ENCODE measurements at regions not wholly inside any gene's neighbourhood (a gene's known extent, or its start where the extent isn't known, plus 50 kb on each side); places are given as distances from the start of the nearest gene placed in this dataset.

DNA sequence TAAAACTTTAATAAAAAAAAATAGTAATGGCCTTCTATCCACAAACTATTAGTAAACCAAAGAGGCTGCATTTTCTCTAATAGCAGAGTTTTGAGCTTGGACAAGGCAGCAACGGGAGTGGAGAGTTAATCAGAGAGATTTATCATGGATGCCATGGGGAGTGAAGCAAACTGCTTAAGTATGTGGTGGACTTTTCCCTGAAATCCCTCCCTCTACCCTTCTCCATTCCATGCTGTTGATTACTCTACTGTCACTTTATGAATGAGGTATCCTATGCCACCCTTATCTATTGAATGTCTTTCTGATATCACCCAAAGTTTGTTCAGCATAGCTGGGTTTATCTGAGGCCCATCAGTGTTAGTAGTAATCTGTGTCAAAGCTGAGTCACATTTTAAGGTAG, 335.6 kb upstream of the TRAM1L1 start:
- Mint-ChIP-seq H3K36me3 (ENCODE audit: low read depth) (no peaks in the 10 kb centered on the region), H3K9me3 (no peaks in the 10 kb centered on the region), H3K4me3 (no peak overlapping the region), H3K27me3 (ENCODE audit: insufficient read depth) (peaks cover 10% of the 10 kb centered on the region), H3K27ac (no peak overlapping the region), H3K4me1 (peaks cover 11% of the 10 kb centered on the region)
- no peaks in the 10 kb centered on the region for H3K36me3 ChIP-seq (ENCODE audit: control insufficient read depth, insufficient read depth, low read length)
- H3K4me3 ChIP-seq (ENCODE audit: low read length), result peak overlapping the region; percentile 25
- TF ChIP-seq, protein P1, sequence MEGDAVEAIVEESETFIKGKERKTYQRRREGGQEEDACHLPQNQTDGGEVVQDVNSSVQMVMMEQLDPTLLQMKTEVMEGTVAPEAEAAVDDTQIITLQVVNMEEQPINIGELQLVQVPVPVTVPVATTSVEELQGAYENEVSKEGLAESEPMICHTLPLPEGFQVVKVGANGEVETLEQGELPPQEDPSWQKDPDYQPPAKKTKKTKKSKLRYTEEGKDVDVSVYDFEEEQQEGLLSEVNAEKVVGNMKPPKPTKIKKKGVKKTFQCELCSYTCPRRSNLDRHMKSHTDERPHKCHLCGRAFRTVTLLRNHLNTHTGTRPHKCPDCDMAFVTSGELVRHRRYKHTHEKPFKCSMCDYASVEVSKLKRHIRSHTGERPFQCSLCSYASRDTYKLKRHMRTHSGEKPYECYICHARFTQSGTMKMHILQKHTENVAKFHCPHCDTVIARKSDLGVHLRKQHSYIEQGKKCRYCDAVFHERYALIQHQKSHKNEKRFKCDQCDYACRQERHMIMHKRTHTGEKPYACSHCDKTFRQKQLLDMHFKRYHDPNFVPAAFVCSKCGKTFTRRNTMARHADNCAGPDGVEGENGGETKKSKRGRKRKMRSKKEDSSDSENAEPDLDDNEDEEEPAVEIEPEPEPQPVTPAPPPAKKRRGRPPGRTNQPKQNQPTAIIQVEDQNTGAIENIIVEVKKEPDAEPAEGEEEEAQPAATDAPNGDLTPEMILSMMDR (conservative IDR thresholded peaks at IDR 0.05), result no peak
- H3K9ac ChIP-seq (ENCODE audit: extremely low read depth, low read length, poor library complexity, severe bottlenecking), result no peak overlapping the region
- no peak overlapping the region for H3K27ac ChIP-seq (ENCODE audit: low read depth, low read length)
- DNase-seq, result no peak
- H3K9me3 ChIP-seq (ENCODE audit: control insufficient read depth, low read length), result peaks cover 4% of the 10 kb centered on the region
- H3K27me3 ChIP-seq (ENCODE audit: control insufficient read depth, insufficient read depth, low read length, poor library complexity, severe bottlenecking), result no peaks in the 10 kb centered on the region
- no peaks in the 10 kb centered on the region for H3K4me1 ChIP-seq (ENCODE audit: control insufficient read depth, insufficient read depth, low read length)
- 20% methylated on average over 1 of the region's 1 CpG; no CpG with 5 or more reads in 1 of the 2 experiments for WGBS, 2 experiments (ENCODE audit: insufficient coverage in 1 of 2, insufficient read length in 1 of 2)

DNA sequence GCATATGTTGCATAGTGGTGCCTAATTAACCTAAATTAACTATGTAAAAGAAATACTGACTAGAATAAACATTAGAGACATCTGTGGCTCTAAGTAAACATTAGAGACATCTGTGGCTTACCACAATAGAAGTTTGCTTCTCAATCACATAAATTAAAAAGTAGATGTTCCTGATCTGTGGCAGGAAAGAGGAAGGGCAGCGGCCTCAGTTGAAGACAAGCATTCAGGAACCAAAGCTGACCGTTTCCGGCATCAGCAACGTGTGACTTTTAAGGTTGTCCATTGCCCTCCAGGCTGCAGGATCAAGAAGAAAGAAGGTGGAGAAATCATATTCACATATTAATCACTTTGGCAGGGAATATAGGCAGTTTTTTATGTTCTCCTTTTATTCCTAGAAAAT, 336.3 kb upstream of the TRAM1L1 start:
- WGBS, 2 experiments (ENCODE audit: insufficient coverage in 1 of 2, insufficient read length in 1 of 2), result 98% methylated on average over 4 of the region's 4 CpGs; no CpG with 5 or more reads in 1 of the 2 experiments
- Histone ChIP-seq H3K9me3 (ENCODE audit: control insufficient read depth, low read length) (peaks cover 4% of the 10 kb centered on the region), H3K4me1 (ENCODE audit: control insufficient read depth, insufficient read depth, low read length) (no peaks in the 10 kb centered on the region), H3K27ac (ENCODE audit: low read depth, low read length) (no peak overlapping the region), H3K27me3 (ENCODE audit: control insufficient read depth, insufficient read depth, low read length, poor library complexity, severe bottlenecking) (no peaks in the 10 kb centered on the region), H3K36me3 (ENCODE audit: control insufficient read depth, insufficient read depth, low read length) (no peaks in the 10 kb centered on the region), H3K9ac (ENCODE audit: extremely low read depth, low read length, poor library complexity, severe bottlenecking) (no peak overlapping the region), H3K4me3 (ENCODE audit: low read length) (no peak overlapping the region)
- no peak for DNase-seq
- H3K4me1 Mint-ChIP-seq, result peaks cover 11% of the 10 kb centered on the region
- TF ChIP-seq, protein P1 (conservative IDR thresholded peaks at IDR 0.05), result no peak
- no peak overlapping the region for H3K27ac Mint-ChIP-seq
- H3K9me3 Mint-ChIP-seq, result no peaks in the 10 kb centered on the region
- no peaks in the 10 kb centered on the region for H3K36me3 Mint-ChIP-seq (ENCODE audit: low read depth)
- no peak overlapping the region for H3K4me3 Mint-ChIP-seq
- peaks cover 10% of the 10 kb centered on the region for H3K27me3 Mint-ChIP-seq (ENCODE audit: insufficient read depth)

DNA sequence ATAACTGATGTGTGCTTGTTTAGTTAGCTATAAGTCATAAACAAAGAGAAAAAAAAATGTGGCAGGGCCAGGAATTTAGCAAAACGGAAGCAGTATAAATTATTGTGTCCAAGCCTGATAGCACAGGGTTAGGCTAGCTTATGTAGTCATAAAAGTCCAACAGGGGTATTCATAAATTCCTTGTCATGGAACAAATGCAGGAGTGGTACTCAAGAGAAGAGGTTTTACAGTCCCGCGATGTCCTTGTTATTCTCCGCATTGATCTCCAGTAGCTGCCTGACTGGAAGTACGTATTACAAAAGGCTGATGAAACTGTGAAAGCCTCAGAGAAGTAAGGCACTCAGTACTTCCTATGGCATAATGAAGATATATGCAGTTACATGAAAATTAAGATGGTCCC, 336.9 kb upstream of the TRAM1L1 start:
- H3K9me3 ChIP-seq (ENCODE audit: control insufficient read depth, low read length), result peaks cover 4% of the 10 kb centered on the region
- no peaks in the 10 kb centered on the region for H3K9me3 Mint-ChIP-seq
- H3K4me3 ChIP-seq (ENCODE audit: low read length), result no peak overlapping the region
- DNase-seq, result no peak
- no peak overlapping the region for H3K27ac ChIP-seq (ENCODE audit: low read depth, low read length)
- H3K27me3 ChIP-seq (ENCODE audit: control insufficient read depth, insufficient read depth, low read length, poor library complexity, severe bottlenecking), result no peaks in the 10 kb centered on the region
- H3K27me3 Mint-ChIP-seq (ENCODE audit: insufficient read depth), result peaks cover 10% of the 10 kb centered on the region
- H3K27ac Mint-ChIP-seq, result no peak overlapping the region
- WGBS, 2 experiments (ENCODE audit: insufficient coverage in 1 of 2, insufficient read length in 1 of 2), result 95 to 100% methylated on average over 3 to 5 of the region's 5 CpGs
- H3K4me1 ChIP-seq (ENCODE audit: control insufficient read depth, insufficient read depth, low read length), result no peaks in the 10 kb centered on the region
- peaks cover 7% of the 10 kb centered on the region for H3K4me1 Mint-ChIP-seq
- H3K36me3 ChIP-seq (ENCODE audit: control insufficient read depth, insufficient read depth, low read length), result no peaks in the 10 kb centered on the region
- TF ChIP-seq, protein P1 (conservative IDR thresholded peaks at IDR 0.05), result no peak
- H3K9ac ChIP-seq (ENCODE audit: extremely low read depth, low read length, poor library complexity, severe bottlenecking), result no peak overlapping the region
- H3K36me3 Mint-ChIP-seq (ENCODE audit: low read depth), result no peaks in the 10 kb centered on the region
- H3K4me3 Mint-ChIP-seq, result no peak overlapping the region
